ENCODE measurements at regions not wholly inside any gene's neighbourhood (a gene's known extent, or its start where the extent isn't known, plus 50 kb on each side); places are given as distances from the start of the nearest gene placed in this dataset.
"Not testable (repeated sequence)": the region's sequence is repeated elsewhere in the genome, so short reads cannot be mapped to it uniquely, and the experiment has no call there.

DNA sequence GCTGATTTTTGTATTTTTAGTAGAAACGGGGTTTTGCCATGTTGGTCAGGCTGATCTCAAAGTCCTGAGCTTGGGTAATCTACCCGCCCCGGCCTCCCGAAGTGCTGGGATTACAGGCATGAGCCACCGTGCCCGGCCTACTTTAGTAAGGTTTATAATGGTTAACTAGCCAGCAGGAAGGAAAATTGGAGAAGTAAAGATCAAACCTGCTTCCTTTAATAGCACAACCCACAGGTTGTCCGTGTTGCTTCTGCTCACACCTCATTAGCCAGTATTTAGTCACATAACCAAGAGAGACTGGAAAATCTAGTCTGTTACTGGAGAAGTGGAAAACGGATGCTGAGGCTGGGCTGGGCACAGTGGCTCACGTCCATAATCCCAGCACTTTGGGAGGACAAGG, 51.9 kb upstream of the TBL1XR1 start:
- no peak for DNase-seq

DNA sequence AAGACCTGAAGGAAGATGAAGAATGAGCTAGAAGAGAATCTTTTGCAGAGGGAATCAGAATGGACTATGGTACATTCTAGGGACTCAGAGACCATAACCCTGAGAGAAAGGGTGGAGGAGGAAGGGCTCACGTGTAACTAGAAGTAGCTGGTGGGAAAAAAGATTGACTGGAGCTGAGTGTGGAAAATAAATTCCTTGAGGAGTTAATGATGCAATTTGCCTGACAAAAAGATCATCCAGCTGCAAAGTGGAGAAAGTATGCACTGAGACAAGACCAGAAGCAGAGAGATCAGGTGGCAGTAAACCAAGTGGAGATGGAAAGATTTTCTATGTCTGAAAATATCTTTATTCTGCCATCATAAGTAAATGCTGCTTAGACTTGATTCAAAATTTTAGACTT, 52.9 kb upstream of the TBL1XR1 start:
- DNase-seq = no peak

DNA sequence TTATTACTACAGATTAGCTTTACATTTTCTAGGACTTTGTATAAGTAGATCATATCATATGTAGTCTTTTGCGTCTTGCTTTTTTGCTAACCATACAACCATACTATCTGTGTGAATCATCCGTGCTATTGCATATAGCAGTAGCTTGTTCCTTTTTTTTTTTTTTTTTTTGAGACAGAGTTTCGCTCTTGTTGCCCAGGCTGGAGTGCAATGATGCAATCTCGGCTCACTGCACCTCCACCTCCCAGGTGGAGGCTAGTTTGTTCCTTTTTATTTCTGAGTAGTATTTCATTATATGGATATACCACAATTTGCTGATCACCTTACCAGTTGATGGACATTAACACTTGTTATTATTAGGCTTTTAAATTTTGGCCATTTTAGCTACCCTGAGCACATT, 54.5 kb upstream of the TBL1XR1 start:
- DNase-seq = no peak

DNA sequence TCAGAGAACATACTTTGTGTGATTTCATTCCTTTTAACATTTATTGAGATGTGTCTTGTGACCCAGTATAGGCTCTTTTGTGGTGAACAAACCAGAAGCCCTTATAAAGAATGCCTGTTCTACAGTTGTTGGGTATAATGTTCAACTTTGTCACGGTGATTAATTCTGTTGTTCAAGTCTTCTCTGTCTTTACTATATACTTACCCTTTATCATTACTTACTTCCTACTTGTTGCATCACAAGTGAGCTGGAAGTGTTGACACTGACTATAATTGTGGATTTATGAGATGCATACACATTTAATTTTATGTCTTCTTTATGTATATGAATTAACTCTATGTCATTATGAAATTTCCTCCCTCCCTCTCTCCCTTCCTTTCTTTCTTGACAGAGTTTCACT, 59.7 kb upstream of the TBL1XR1 start:
- no peak for DNase-seq

DNA sequence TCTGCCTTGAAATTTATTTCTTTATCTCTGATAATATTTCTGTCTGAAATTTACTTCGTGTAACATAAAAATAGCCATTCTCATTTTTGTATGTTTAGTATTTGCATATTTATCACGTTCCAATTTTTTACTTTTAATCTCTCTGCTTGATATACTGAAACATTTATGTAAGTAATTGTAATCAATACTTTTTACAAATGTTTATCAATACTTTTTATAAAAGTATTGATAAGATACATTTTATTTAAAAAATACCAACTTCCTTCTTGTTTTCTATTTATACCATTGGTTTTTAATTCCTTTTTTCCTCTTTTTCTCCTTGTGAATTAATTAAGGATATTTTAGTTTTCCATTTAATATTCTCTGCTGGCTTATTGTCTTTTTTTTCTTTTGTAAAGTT, 60.3 kb upstream of the TBL1XR1 start:
- no peak for DNase-seq

DNA sequence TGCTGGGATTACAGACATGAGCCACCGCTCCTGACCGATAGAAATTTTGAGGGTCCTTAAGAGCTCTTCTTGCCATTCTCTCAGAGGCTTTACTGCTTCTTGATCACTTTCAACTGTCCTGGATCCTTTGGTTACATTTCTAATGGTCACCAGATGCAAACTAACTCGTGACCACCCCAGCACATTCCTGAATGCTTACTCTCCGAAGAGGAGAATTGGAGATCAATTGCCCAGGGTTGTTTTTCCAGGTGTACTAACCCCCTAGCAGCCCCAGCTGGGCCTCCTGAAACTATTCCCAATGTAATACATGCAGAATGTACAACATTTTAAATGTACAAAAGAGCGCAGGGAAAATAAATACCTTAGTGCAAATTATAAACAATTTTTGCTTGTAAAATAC, 65.1 kb upstream of the TBL1XR1 start:
- DNase-seq = no peak

DNA sequence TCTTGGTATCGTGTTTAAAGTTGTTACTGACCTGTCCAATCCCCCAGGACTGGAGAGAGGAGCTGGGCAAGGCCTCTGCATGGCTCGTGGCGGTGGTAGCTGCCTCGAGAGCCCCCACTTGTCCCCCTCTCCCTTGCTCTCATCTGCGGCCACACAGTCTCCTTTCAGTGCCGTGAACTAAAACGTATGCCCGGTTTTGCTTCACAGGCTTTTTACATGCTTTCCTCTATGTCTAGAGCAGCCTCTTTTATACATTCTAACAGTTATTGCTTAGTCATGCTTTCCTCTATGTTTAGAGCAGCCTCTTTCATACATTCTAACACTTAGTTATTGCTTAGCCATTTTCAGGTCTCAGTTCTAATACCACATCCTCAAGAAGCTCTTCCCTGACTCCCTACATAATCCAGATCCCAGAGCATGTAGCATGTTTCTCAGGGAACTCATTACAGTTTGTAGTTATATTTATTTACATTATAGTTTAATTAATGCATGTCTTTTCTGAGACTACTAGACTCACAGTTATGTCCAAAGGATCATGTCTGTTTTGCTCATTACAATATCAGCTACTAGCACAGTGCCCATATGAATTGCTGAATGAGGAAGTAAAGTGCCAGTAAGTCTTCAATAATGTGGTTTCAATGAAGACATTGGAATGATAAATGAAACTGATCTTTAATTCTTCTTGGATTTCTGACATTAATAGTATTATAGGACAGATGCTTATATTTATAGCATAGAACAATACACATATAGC, 66.5 kb upstream of the TBL1XR1 start:
- no peak for DNase-seq

DNA sequence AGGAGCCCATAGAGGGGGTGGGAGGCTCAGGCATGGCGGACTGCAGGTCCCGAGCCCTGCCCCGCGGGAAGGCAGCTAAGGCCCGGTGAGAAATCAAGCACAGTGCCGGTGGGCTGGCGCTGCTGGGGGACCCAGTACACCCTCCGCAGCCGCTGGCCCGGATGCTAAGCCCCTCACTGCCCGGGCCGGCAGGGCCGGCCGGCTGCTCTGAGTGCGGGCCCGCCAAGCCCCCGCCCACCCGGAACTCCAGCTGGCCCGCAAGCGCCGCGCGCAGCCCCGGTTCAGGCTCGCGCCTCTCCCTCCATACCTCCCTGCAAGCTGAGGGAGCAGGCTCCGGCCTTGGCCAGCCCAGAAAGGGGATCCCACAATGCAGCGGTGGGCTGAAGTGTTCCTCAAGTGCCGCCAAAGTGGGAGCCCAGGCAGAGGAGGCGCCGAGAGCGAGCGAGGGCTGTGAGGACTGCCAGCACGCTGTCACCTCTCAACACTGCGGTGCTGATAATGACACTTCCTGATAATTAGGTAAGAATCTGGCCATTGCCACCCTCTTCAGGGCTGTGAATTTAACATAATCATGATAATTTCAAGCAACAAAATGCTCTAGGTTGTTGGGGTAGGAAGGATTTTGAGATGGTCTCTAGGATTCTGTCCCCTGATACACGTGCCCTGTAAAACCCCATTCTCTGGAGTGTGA, 74.7 kb upstream of the TBL1XR1 start:
- not testable (repeated sequence) for DNase-seq

DNA sequence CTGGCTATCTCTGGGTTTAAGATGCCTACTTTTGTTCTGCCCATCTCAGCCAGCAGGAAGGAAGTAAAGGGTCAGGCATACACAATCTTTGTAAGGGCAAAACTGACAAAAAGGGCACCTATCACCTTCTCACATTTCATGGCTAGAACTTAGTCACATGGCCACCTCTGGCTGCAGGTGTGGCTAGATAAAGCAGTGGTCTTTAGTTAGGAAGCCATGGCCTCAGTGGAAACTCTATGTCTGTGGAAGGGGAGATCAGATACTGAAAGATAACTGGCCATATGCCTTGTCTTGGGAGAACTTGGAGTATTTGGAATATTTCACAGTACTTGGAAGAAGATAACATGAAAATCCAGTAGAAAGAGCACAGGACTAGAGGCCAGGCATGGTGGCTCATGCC, 80.7 kb upstream of the TBL1XR1 start:
- no peak for DNase-seq

DNA sequence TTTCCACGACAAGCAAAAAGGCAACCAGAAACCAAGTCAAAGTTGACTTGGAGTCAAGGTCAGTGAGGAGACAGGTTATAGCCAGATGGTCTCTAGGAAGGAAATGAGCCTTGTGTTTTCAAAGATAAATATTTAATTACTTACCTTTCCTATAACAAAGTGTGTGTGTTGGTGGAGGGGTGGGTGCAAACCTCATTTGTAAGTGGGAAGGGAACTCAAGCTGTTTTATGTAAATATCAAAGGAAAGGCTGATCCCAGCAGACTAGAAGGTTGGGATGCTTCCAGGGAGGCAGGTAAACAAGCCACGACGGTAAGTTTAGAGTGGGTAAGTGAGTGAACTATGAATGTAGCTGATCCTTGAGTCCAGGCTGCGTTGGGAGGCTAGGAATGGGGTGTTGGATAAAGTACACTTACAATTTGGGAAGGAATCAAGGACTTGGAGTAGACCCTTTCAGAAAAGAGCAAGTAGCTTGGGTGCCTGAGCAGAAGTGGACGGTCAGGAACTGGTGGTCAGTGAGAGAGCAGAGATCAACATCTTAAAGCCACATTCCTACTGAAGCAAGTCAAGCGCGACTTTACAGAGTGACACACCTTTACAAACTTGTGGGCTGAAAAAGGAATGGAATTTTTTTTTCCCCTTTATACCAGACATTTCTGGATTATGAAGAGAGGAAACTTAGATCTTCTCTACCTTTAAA, 82.0 kb upstream of the TBL1XR1 start:
- no peak for DNase-seq

DNA sequence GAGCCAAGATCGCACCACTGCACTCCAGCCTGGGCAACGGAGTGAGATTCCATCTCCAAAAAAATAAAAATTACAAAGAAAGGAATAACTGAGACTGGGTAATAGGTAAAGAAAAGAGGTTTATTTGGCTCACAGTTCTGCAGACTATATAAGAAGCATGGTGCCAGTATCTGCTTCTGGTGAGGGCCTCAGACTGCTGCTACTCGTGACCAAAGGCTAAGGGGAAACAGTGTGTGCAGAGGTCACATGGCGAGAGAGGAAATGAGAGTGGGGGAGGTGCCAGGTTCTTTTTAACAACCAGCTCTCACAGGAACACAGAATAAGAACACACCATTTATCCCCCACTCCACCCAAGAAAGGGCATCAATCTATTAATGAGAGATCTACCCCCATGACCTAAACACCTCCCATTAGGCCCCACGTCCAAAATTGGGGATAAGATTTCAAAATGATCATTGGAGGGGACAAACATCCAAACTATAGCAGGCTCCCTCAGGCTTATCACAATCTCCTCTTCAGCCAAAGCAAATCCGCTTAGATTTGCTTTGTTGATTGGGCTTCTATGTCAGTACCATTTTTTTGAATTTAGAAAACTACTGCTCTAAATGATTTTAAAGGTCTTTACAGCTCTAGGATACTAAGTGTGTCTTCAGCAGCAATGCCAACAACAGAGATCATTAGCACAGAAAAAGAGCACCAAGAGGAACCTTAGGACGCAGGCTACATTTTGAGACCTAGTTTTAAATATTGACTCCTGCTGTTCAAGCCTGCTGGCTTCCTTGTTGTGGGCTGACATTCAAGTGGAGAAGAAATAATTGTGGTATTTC, 84.2 kb upstream of the TBL1XR1 start:
- DNase-seq = no peak

DNA sequence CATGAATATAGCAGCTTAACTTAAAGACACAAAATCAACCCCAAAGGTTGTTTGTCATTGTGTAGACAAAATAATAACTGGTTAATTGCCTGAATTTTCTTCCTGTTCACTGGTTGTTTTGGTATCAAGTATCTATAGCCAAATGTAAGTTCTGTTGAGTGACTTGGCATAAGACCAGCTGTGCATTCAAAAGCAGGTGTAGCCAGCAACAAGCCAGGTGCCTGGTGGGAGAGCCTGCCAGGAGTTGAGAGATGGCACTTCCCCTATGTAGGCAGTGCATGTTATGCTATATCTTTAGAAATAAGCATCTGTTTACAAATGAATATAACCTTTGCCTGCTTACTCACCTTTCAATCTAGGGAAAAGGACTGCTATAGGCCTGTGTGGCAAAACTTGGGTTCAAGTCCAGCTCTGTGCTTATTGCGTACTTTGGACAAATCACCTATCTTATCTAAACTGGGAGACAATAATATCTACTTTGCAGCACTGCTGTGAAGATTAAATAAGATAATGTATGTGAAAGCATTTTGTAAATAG, 84.9 kb upstream of the TBL1XR1 start:
- DNase-seq = no peak

DNA sequence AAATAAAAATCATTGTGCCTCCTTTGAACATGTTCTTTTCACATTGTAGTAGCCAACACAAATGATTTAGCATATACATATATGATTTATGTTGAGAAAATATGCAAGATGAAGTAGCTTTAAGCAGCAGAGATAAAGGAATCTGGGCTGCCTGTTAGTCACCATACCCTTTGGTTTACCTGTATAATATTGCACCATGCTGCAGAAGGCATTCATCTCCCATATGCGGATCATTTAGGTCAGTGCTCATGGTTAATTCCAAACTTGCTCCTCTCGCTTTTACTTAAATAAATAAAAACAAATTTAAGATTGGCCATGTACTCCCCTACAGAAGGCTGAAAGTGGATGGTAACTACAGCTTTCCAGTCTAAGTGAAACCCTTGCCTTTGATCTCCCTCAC, 86.7 kb upstream of the TBL1XR1 start:
- no peak for DNase-seq

DNA sequence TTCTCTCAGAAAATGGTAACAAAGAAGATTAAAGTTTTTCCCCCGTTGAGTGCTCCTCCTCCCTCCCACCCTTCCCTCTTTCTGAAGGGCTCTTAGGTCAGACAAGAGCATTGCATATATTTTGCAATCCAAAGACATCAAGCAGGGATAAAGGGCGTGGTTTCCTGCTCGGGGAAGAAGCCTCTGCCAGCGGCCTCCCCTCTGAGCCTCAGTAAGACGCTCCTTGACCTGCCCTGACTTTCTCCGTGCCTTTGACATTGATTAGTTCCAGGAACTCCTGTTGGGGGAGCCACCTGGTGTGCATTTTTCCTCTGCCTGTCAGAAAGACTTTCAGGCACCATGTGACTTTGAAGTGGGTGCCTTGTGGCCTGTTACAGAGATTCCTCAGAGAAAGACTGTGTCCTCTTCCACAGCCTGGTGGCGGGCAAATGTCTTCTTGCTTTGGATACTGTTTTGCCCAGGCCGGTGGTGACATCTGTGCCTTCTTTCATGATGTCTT, 87.2 kb upstream of the TBL1XR1 start:
- peak; percentile 33 for DNase-seq

DNA sequence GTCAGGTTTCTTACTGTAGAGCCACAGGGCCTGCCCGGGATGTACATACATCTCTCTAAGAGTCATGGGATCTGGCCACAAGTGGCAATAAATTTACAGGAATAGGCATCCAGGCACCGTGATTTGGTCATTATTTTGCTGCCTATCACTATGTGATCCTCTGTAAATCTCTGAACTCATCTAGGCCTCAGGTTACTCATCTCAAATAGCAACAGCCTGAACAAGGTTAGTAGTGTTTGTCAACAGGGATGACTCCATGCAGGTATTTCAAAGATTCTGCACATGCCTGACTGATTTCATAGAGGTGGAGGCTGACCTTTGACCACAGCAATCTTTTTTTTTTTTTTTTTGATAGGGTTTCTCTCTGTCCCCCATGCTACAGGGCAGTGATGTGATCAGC, 88.8 kb upstream of the TBL1XR1 start:
- no peak for DNase-seq

DNA sequence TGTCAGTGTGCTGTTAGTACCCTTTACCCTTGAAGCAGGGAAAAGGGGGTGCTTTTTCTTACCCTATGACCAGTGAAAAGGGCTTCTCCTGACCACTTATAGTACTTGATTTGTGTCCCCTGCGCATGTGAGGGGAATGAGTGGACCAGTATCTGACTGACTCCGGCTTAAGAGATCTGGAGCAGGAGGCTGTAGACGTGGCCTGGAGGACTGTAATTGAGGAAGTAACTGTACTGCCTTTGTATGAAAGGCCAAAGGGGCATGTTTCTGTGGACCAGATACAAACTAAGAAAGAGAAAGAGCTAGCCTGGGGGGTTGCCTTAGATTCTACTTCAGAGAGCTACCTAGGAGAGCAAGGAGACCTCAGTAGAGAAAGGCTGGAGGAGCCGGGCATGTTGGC, 89.9 kb upstream of the TBL1XR1 start:
- no peak for DNase-seq

DNA sequence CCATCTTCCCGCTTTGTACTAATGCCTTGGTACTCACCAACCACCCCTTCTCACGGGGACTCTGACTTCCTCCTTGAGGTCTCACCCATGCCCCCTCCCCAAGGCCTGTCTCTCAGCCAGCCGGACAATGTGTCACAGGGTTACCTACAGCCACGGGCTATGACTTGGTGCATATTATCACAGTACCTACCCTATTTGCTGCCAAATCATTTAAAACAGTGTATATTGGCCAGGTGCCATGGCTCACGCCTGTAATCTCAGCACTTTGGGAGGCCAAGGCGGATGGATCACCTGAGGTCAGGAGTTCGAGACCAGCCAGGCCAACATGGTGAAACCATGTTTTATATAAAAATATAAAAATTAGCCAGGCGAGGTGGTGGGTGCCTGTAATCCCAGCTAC, 93.4 kb upstream of the TBL1XR1 start:
- DNase-seq = no peak

DNA sequence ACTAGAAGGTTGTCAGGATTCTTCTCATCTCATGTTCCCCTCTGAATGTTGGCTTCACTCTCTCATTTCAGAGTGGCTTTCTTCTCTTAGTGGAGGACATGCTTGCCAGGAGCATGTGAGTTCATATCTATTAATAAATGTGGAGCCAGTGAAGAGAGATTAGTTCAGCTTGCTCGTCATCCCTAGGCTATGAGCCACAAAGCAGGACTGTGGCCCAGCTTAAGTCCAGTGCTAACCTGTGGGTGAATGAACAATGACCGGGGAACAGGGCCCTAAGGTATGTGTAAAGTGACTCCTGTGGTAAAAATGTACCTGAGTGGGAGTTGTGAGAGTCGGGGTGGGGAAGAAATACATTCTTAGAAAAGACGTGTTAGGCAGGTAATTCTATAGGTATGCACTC, 96.9 kb upstream of the TBL1XR1 start:
- no peak for DNase-seq

DNA sequence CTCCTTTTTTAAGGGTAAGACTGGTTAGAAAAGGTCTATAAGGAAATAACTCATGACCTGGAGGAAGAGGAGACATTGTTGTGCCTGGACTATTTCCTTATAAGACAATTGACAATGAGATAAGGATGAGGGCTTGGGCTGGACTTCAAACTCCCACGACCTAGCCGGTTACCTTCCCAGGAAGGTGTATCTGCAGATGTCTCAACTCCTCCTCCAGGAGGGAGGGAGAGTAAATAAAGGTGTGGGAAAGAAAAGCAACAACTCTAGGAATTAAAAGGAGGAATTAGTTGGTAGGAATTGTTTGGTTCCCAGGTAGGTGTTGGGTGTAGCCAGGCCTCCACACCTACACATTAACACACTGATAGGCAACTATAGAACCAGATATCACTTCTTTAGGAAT, 97.8 kb upstream of the TBL1XR1 start:
- DNase-seq = no peak

DNA sequence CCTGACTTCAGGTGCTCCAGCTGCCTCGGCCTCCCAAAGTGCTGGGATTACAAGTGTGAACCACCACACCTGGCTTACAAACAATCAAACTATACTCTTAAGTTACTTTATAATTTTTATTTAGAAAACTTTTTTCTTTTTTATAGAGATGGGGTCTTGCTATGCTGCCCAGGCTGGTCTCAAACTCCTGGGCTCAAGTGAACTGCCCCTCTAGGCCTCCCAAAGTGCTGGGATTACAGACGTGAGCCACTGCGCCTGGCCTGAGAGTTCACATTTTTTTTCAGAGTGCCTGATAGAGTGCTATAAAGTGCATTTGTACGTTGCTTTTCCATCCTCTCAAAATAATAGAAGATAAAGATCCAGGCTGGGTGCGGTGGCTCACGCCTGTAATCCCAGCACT, 102.0 kb upstream of the TBL1XR1 start:
- DNase-seq = no peak

DNA sequence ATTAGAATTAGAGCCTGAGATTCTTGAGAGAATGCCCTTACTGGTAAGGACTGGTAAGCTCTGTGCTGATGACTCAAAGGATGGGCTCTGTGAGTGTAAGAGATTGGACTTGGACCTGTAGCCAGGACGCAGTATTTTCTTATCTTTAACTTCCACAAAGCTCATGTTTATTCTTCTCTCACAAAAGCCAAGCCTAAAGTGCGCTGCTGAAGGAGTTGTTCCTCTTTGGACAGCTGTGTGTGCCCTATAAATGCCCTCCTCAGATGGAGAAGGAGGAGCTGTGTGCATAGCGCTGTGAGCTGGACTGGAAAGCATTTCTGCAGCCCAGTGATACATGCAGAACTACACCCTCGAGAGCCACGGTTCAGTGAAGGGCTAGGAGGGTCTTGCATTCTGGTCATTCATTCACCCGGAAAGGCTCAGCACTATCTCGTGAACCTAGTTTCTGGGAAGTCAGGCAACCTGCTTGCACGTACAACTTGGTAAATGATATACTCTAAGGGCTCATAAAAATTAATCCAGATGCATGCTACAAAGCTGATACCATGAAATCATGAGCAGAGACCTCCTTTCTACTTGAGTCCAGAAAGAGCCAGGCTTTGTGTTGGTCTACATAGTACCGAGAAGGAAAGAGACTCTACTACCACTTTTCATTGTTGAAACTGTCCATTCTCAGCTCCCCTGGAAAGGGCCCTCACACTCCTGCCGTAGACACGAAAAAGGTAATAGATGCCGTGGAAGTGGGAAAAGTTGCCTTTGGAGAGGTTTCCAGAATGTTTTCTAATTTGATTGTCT, 103.0 kb upstream of the TBL1XR1 start:
- DNase-seq = peak; percentile 49

DNA sequence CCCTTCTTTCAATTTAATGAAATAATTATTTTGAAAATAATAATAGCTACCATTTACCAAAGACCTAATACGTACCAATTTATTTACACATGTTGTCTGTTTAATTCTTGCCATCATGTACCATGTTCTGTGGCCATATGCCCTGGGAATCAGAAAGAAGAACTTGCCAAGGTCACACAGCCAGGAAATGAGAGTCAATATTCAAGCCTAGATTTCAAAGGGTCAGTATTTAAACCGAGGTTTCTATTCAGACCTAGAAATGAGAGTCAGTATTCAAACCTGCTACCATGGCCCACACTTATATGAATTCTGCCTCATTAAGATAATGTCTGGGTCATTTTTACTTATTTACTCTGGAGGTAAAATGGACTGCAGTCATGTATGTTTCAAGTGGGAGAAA, 103.6 kb upstream of the TBL1XR1 start:
- DNase-seq = no peak

All from NCI-H226 (cell line).